T1000 (cell line): ENCODE measurements at regions not wholly inside any gene's neighbourhood (a gene's known extent, or its start where the extent isn't known, plus 50 kb on each side); places are given as distances from the start of the nearest gene placed in this dataset.

Experiments used
- DNase-seq: peaks from one replicate; lab custom pipeline; 2025; ENCODE audit warnings: mixed read lengths; lab: John Stamatoyannopoulos, UW

GRCh38 chr9:1201901-1202300 lies 151.7 kb downstream of the DMRT2 start:
- DNase-seq: no peak

- DNase-seq: no peak
Observed at GRCh38 chr9:1202512-1203280, 152.5 kb downstream of the DMRT2 start.

GRCh38 chr9:1207686-1208085 lies 157.5 kb downstream of the DMRT2 start:
- DNase-seq: peak; percentile 38

GRCh38 chr9:1208157-1208556 lies 158.0 kb downstream of the DMRT2 start:
- no peak for DNase-seq

GRCh38 chr9:1210954-1211353 lies 160.8 kb downstream of the DMRT2 start:
- DNase-seq: no peak

- DNase-seq: no peak
Observed at GRCh38 chr9:1216532-1216931, 166.4 kb downstream of the DMRT2 start.

- no peak for DNase-seq
Observed at GRCh38 chr9:1217076-1217475, 166.9 kb downstream of the DMRT2 start.

GRCh38 chr9:1219284-1219683 lies 169.1 kb downstream of the DMRT2 start:
- no peak for DNase-seq

GRCh38 chr9:1221298-1221697 lies 171.1 kb downstream of the DMRT2 start:
- DNase-seq: no peak

GRCh38 chr9:1222511-1222910 lies 172.4 kb downstream of the DMRT2 start:
- no peak for DNase-seq

- DNase-seq: no peak
Observed at GRCh38 chr9:1231998-1232919, 182.1 kb downstream of the DMRT2 start.

GRCh38 chr9:1233568-1233967 lies 183.4 kb downstream of the DMRT2 start:
- no peak for DNase-seq

- DNase-seq: no peak
Observed at GRCh38 chr9:1235650-1236049, 185.5 kb downstream of the DMRT2 start.

- no peak for DNase-seq
Observed at GRCh38 chr9:1236061-1236460, 185.9 kb downstream of the DMRT2 start.

- DNase-seq: no peak
Observed at GRCh38 chr9:1238407-1238806, 188.2 kb downstream of the DMRT2 start.

- DNase-seq: no peak
Observed at GRCh38 chr9:1248743-1249142, 198.6 kb downstream of the DMRT2 start.

- no peak for DNase-seq
Observed at GRCh38 chr9:1253064-1253979, 203.2 kb downstream of the DMRT2 start.

- DNase-seq: no peak
Observed at GRCh38 chr9:1254071-1254470, 203.9 kb downstream of the DMRT2 start.

- no peak for DNase-seq
Observed at GRCh38 chr9:1256178-1256577, 206.0 kb downstream of the DMRT2 start.

- DNase-seq: no peak
Observed at GRCh38 chr9:1261266-1261665, 211.1 kb downstream of the DMRT2 start.

- no peak for DNase-seq
Observed at GRCh38 chr9:1261879-1262766, 212.0 kb downstream of the DMRT2 start.
